ENCODE measurements at regions not wholly inside any gene's neighbourhood (a gene's known extent, or its start where the extent isn't known, plus 50 kb on each side); places are given as distances from the start of the nearest gene placed in this dataset.

- H3K4me1 Mint-ChIP-seq: no peaks in the 10 kb centered on the region
- no peak overlapping the region for H3K27ac Mint-ChIP-seq
- no peak for DNase-seq
These were observed 416.6 kb upstream of the NECTIN3 start for GRCh38 chr3:110654843-110655502.

GRCh38 chr3:110656394-110657025, 415.1 kb upstream of the NECTIN3 start:
- Mint-ChIP-seq H3K4me1 (no peaks in the 10 kb centered on the region), H3K4me3 (no peak overlapping the region), H3K27ac (no peak overlapping the region), H3K36me3 (ENCODE audit: low read depth) (no peaks in the 10 kb centered on the region), H3K27me3 (no peaks in the 10 kb centered on the region)
- DNase-seq (no peak), ATAC-seq (no peak)
- H3K9me3 ChIP-seq (ENCODE audit: control insufficient read depth, low read length, poor library complexity, severe bottlenecking): no peaks in the 10 kb centered on the region

More at GRCh38 chr3:110654843-110655502, 416.6 kb upstream of the NECTIN3 start:
- H3K9me3 ChIP-seq (ENCODE audit: control insufficient read depth, low read length, poor library complexity, severe bottlenecking): no peaks in the 10 kb centered on the region
- H3K27me3 Mint-ChIP-seq: no peaks in the 10 kb centered on the region
- no peaks in the 10 kb centered on the region for H3K36me3 Mint-ChIP-seq (ENCODE audit: low read depth)
- ATAC-seq: no peak
- no peak overlapping the region for H3K4me3 Mint-ChIP-seq

- no peak overlapping the region for H3K4me3 Mint-ChIP-seq
- ATAC-seq (no peak), DNase-seq (no peak)
- no peaks in the 10 kb centered on the region for H3K36me3 Mint-ChIP-seq (ENCODE audit: low read depth)
- H3K27me3 Mint-ChIP-seq: peaks cover 6% of the 10 kb centered on the region
- H3K27ac Mint-ChIP-seq: no peak overlapping the region
- H3K4me1 Mint-ChIP-seq: no peaks in the 10 kb centered on the region
- H3K9me3 ChIP-seq (ENCODE audit: control insufficient read depth, low read length, poor library complexity, severe bottlenecking): no peaks in the 10 kb centered on the region
These were observed 407.5 kb upstream of the NECTIN3 start for GRCh38 chr3:110664148-110664547.

GRCh38 chr3:110666495-110666894, 405.1 kb upstream of the NECTIN3 start:
- H3K9me3 ChIP-seq (ENCODE audit: control insufficient read depth, low read length, poor library complexity, severe bottlenecking): no peaks in the 10 kb centered on the region
- Mint-ChIP-seq H3K27me3 (peaks cover 6% of the 10 kb centered on the region), H3K27ac (no peak overlapping the region), H3K36me3 (ENCODE audit: low read depth) (no peaks in the 10 kb centered on the region), H3K4me1 (no peaks in the 10 kb centered on the region), H3K4me3 (no peak overlapping the region)
- no peak for DNase-seq
- ATAC-seq: no peak

- DNase-seq: no peak
- Mint-ChIP-seq H3K27ac (no peak overlapping the region), H3K4me3 (no peak overlapping the region), H3K27me3 (peaks cover 6% of the 10 kb centered on the region), H3K4me1 (no peaks in the 10 kb centered on the region), H3K36me3 (ENCODE audit: low read depth) (no peaks in the 10 kb centered on the region)
- no peak for ATAC-seq
- H3K9me3 ChIP-seq (ENCODE audit: control insufficient read depth, low read length, poor library complexity, severe bottlenecking): no peaks in the 10 kb centered on the region
These were observed 404.4 kb upstream of the NECTIN3 start for GRCh38 chr3:110667216-110667615.

GRCh38 chr3:110670407-110670806, 401.2 kb upstream of the NECTIN3 start:
- DNase-seq (no peak), ATAC-seq (no peak)
- H3K9me3 ChIP-seq (ENCODE audit: control insufficient read depth, low read length, poor library complexity, severe bottlenecking): no peaks in the 10 kb centered on the region
- Mint-ChIP-seq H3K36me3 (ENCODE audit: low read depth) (no peaks in the 10 kb centered on the region), H3K4me1 (no peaks in the 10 kb centered on the region), H3K27ac (no peak overlapping the region), H3K27me3 (peaks cover under 1% of the 10 kb centered on the region), H3K4me3 (no peak overlapping the region)

GRCh38 chr3:110677506-110677905, 394.1 kb upstream of the NECTIN3 start:
- peaks cover 2% of the 10 kb centered on the region for H3K4me1 Mint-ChIP-seq
- H3K4me3 Mint-ChIP-seq: no peak overlapping the region
- no peaks in the 10 kb centered on the region for H3K9me3 ChIP-seq (ENCODE audit: control insufficient read depth, low read length, poor library complexity, severe bottlenecking)
- H3K27me3 Mint-ChIP-seq: no peaks in the 10 kb centered on the region
- no peak overlapping the region for H3K27ac Mint-ChIP-seq
- H3K36me3 Mint-ChIP-seq (ENCODE audit: low read depth): no peaks in the 10 kb centered on the region
- ATAC-seq: no peak
- DNase-seq: no peak

- H3K9me3 ChIP-seq (ENCODE audit: control insufficient read depth, low read length, poor library complexity, severe bottlenecking): no peaks in the 10 kb centered on the region
- H3K27ac Mint-ChIP-seq: no peak overlapping the region
- peaks cover 6% of the 10 kb centered on the region for H3K27me3 Mint-ChIP-seq
- ATAC-seq (no peak), DNase-seq (no peak)
- H3K36me3 Mint-ChIP-seq (ENCODE audit: low read depth): peaks cover 3% of the 10 kb centered on the region
- H3K4me3 Mint-ChIP-seq: no peak overlapping the region
- peaks cover 2% of the 10 kb centered on the region for H3K4me1 Mint-ChIP-seq
These were observed 392.3 kb upstream of the NECTIN3 start for GRCh38 chr3:110679285-110679684.

- Mint-ChIP-seq H3K27ac (no peak overlapping the region), H3K4me3 (no peak overlapping the region), H3K27me3 (peaks cover 10% of the 10 kb centered on the region), H3K36me3 (ENCODE audit: low read depth) (peaks cover 3% of the 10 kb centered on the region), H3K4me1 (peaks cover 2% of the 10 kb centered on the region)
- no peak for ATAC-seq
- H3K9me3 ChIP-seq (ENCODE audit: control insufficient read depth, low read length, poor library complexity, severe bottlenecking): no peaks in the 10 kb centered on the region
- no peak for DNase-seq
These were observed 391.2 kb upstream of the NECTIN3 start for GRCh38 chr3:110680450-110680849.

GRCh38 chr3:110684466-110684865, 387.1 kb upstream of the NECTIN3 start:
- ATAC-seq: no peak
- Mint-ChIP-seq H3K4me3 (no peak overlapping the region), H3K36me3 (ENCODE audit: low read depth) (peaks cover 3% of the 10 kb centered on the region), H3K4me1 (peaks cover 2% of the 10 kb centered on the region), H3K27ac (no peak overlapping the region), H3K27me3 (peaks cover 10% of the 10 kb centered on the region)
- no peak for DNase-seq
- no peaks in the 10 kb centered on the region for H3K9me3 ChIP-seq (ENCODE audit: control insufficient read depth, low read length, poor library complexity, severe bottlenecking)

GRCh38 chr3:110685630-110686029, 386.0 kb upstream of the NECTIN3 start:
- Mint-ChIP-seq H3K4me1 (peaks cover 2% of the 10 kb centered on the region), H3K27ac (no peak overlapping the region), H3K4me3 (no peak overlapping the region), H3K36me3 (ENCODE audit: low read depth) (peaks cover 3% of the 10 kb centered on the region), H3K27me3 (peaks cover 10% of the 10 kb centered on the region)
- ATAC-seq (no peak), DNase-seq (no peak)
- H3K9me3 ChIP-seq (ENCODE audit: control insufficient read depth, low read length, poor library complexity, severe bottlenecking): no peaks in the 10 kb centered on the region

GRCh38 chr3:110686701-110687100, 384.9 kb upstream of the NECTIN3 start:
- peaks cover 2% of the 10 kb centered on the region for H3K4me1 Mint-ChIP-seq
- H3K27me3 Mint-ChIP-seq: peaks cover 10% of the 10 kb centered on the region
- peaks cover 3% of the 10 kb centered on the region for H3K36me3 Mint-ChIP-seq (ENCODE audit: low read depth)
- no peak overlapping the region for H3K4me3 Mint-ChIP-seq
- no peaks in the 10 kb centered on the region for H3K9me3 ChIP-seq (ENCODE audit: control insufficient read depth, low read length, poor library complexity, severe bottlenecking)
- no peak for DNase-seq
- H3K27ac Mint-ChIP-seq: no peak overlapping the region
- ATAC-seq: no peak

- DNase-seq: no peak
- no peak overlapping the region for H3K27ac Mint-ChIP-seq
- no peaks in the 10 kb centered on the region for H3K9me3 ChIP-seq (ENCODE audit: control insufficient read depth, low read length, poor library complexity, severe bottlenecking)
- peaks cover 3% of the 10 kb centered on the region for H3K36me3 Mint-ChIP-seq (ENCODE audit: low read depth)
- peaks cover 10% of the 10 kb centered on the region for H3K27me3 Mint-ChIP-seq
- no peak overlapping the region for H3K4me3 Mint-ChIP-seq
- no peak for ATAC-seq
- peaks cover 2% of the 10 kb centered on the region for H3K4me1 Mint-ChIP-seq
These were observed 384.5 kb upstream of the NECTIN3 start for GRCh38 chr3:110687138-110687537.

- Mint-ChIP-seq H3K27me3 (no peaks in the 10 kb centered on the region), H3K4me3 (no peak overlapping the region), H3K27ac (no peak overlapping the region), H3K36me3 (ENCODE audit: low read depth) (no peaks in the 10 kb centered on the region), H3K4me1 (no peaks in the 10 kb centered on the region)
- no peak for DNase-seq
- ATAC-seq: no peak
- no peaks in the 10 kb centered on the region for H3K9me3 ChIP-seq (ENCODE audit: control insufficient read depth, low read length, poor library complexity, severe bottlenecking)
These were observed 373.7 kb upstream of the NECTIN3 start for GRCh38 chr3:110697961-110698360.

Measured in T-helper 17 cell (primary cell).